HG03354 (cell line): ENCODE measurements at regions not wholly inside any gene's neighbourhood (a gene's known extent, or its start where the extent isn't known, plus 50 kb on each side); places are given as distances from the start of the nearest gene placed in this dataset.

Experiments
- ATAC-seq: cut with Tn5 transposase; IDR thresholded peaks from one replicate; pipeline ENCODE4 v1.9.1; 2021; ENCODE audit warnings: mild to moderate bottlenecking; ENCODE audit not compliant: unreplicated experiment, poor library complexity, severe bottlenecking

GRCh38 chr13:44195245-44195644, 178.4 kb upstream of the SERP2 start:
- ATAC-seq: no peak

- ATAC-seq: no peak
Measured at GRCh38 chr13:44196196-44196751, 177.3 kb upstream of the SERP2 start.

GRCh38 chr13:44197791-44198770, 175.5 kb upstream of the SERP2 start:
- ATAC-seq: peak; percentile 89

GRCh38 chr13:44198826-44199225, 174.8 kb upstream of the SERP2 start:
- ATAC-seq: no peak

GRCh38 chr13:44199627-44200207, 173.9 kb upstream of the SERP2 start:
- ATAC-seq: no peak

GRCh38 chr13:44206434-44206833, 167.2 kb upstream of the SERP2 start:
- no peak for ATAC-seq

- no peak for ATAC-seq
Measured at GRCh38 chr13:44207476-44207875, 166.1 kb upstream of the SERP2 start.

GRCh38 chr13:44210525-44210924, 163.1 kb upstream of the SERP2 start:
- ATAC-seq: no peak

- no peak for ATAC-seq
Measured at GRCh38 chr13:44211286-44211685, 162.3 kb upstream of the SERP2 start.

- no peak for ATAC-seq
Measured at GRCh38 chr13:44211704-44212346, 161.8 kb upstream of the SERP2 start.

GRCh38 chr13:44212633-44213396, 160.8 kb upstream of the SERP2 start:
- ATAC-seq: no peak

- ATAC-seq: no peak
Measured at GRCh38 chr13:44218501-44219240, 155.0 kb upstream of the SERP2 start.

- no peak for ATAC-seq
Measured at GRCh38 chr13:44219577-44220548, 153.8 kb upstream of the SERP2 start.

GRCh38 chr13:44220948-44221347, 152.7 kb upstream of the SERP2 start:
- no peak for ATAC-seq

GRCh38 chr13:44221657-44222056, 152.0 kb upstream of the SERP2 start:
- ATAC-seq: no peak

GRCh38 chr13:44223770-44224444, 149.7 kb upstream of the SERP2 start:
- no peak for ATAC-seq

- no peak for ATAC-seq
Measured at GRCh38 chr13:44224450-44225149, 149.0 kb upstream of the SERP2 start.
